C4-2B (cell line): ENCODE measurements at regions not wholly inside any gene's neighbourhood (a gene's known extent, or its start where the extent isn't known, plus 50 kb on each side); places are given as distances from the start of the nearest gene placed in this dataset.
A peak's percentile ranks its signal among the peaks of the same experiment; 100 is the strongest.

ENCODE experiments used
- H3K27ac ChIP-seq: fragments of 450-650 bp; 2 replicates; pipeline ENCODE4 v1.5.1; 2017
- CTCF ChIP-seq: fragments of 450-650 bp; conservative IDR thresholded peaks from 2 replicates; pipeline ENCODE4 v1.5.1; 2017; ENCODE audit warnings: mild to moderate bottlenecking
- ZFX ChIP-seq: fragments of 450-650 bp; IDR thresholded peaks from 2 replicates; pipeline ENCODE4 v1.6.1; 2017

GRCh38 chr1:118688891-118689290 lies 299.3 kb downstream of the TBX15 start:
- TF ChIP-seq CTCF (no peak), ZFX (no peak)
- H3K27ac ChIP-seq: no peak overlapping the region

GRCh38 chr1:118661769-118662320 lies 326.3 kb downstream of the TBX15 start:
- H3K27ac ChIP-seq: no peak overlapping the region
- TF ChIP-seq ZFX (no peak), CTCF (no peak)

GRCh38 chr1:118660769-118661168 lies 327.4 kb downstream of the TBX15 start:
- TF ChIP-seq CTCF (peak; percentile 13; the same call in 1 of the 2 replicates), ZFX (no peak)
- H3K27ac ChIP-seq: no peak overlapping the region; the same call in 1 of the 2 replicates

GRCh38 chr1:118659646-118660045 lies 328.5 kb downstream of the TBX15 start:
- H3K27ac ChIP-seq: no peak overlapping the region; the same call in 1 of the 2 replicates
- no peak for TF ChIP-seq CTCF
- no peak for TF ChIP-seq ZFX

- no peak for TF ChIP-seq CTCF
- no peak for TF ChIP-seq ZFX
These were observed 337.9 kb downstream of the TBX15 start for GRCh38 chr1:118650107-118650807.

GRCh38 chr1:118649369-118650106 lies 338.6 kb downstream of the TBX15 start:
- TF ChIP-seq CTCF (no peak), ZFX (no peak)
- no peak overlapping the region for H3K27ac ChIP-seq

More at GRCh38 chr1:118650107-118650807, 337.9 kb downstream of the TBX15 start:
- H3K27ac ChIP-seq: no peak overlapping the region

- H3K27ac ChIP-seq: peak overlapping the region; percentile 30
- TF ChIP-seq CTCF (no peak), ZFX (no peak)
These were observed 352.1 kb downstream of the TBX15 start for GRCh38 chr1:118636004-118636403.
